ENCODE measurements at regions not wholly inside any gene's neighbourhood (a gene's known extent, or its start where the extent isn't known, plus 50 kb on each side); places are given as distances from the start of the nearest gene placed in this dataset.

DNA sequence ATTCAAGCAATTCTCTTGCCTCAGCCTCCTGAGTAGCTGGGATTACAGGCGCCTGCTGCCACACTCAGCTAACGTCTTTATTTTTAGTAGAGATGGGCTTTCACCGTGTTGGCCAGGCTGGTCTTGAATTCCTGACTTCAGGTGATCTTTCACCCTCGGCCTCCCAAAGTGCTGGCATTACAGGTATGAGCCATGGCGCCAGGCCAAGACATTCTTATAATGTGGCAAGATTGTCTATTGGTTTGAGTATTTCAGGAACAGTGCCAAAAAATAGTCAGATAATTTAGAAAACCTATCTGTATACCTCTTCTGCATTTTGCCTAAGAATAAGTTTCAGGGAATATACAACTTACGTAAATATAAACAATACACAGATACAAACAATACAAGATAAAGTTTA, 136.8 kb downstream of the TMA16 start:
- TF ChIP-seq, protein P1, sequence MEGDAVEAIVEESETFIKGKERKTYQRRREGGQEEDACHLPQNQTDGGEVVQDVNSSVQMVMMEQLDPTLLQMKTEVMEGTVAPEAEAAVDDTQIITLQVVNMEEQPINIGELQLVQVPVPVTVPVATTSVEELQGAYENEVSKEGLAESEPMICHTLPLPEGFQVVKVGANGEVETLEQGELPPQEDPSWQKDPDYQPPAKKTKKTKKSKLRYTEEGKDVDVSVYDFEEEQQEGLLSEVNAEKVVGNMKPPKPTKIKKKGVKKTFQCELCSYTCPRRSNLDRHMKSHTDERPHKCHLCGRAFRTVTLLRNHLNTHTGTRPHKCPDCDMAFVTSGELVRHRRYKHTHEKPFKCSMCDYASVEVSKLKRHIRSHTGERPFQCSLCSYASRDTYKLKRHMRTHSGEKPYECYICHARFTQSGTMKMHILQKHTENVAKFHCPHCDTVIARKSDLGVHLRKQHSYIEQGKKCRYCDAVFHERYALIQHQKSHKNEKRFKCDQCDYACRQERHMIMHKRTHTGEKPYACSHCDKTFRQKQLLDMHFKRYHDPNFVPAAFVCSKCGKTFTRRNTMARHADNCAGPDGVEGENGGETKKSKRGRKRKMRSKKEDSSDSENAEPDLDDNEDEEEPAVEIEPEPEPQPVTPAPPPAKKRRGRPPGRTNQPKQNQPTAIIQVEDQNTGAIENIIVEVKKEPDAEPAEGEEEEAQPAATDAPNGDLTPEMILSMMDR (IDR thresholded peaks at IDR 0.05): no peak
- TF ChIP-seq EZH2 (IDR thresholded peaks at IDR 0.05) (no peak), EZH2phosphoT487 (IDR thresholded peaks at IDR 0.05) (no peak)
